Duodenal mucosa (tissue), 2 donors: ENCODE measurements at regions not wholly inside any gene's neighbourhood (a gene's known extent, or its start where the extent isn't known, plus 50 kb on each side); places are given as distances from the start of the nearest gene placed in this dataset.

Experiments used
- H3K27ac ChIP-seq: one replicate; pipeline ENCODE4 v1.7.0; 2013; ENCODE audit warnings: low read depth, low read length
- H3K27me3 ChIP-seq, 2 donors: one replicate each; pipeline ENCODE4 v1.7.0; 2013; ENCODE audit warnings: low read length in 2 of 2, control low read depth in 1 of 2; ENCODE audit not compliant: insufficient read depth in 2 of 2, control insufficient read depth in 1 of 2
- H3K36me3 ChIP-seq, 2 donors: one replicate each; pipeline ENCODE4 v1.7.0; 2013; ENCODE audit warnings: low read length in 2 of 2, control low read depth in 1 of 2; ENCODE audit not compliant: insufficient read depth in 2 of 2, control insufficient read depth in 1 of 2
- H3K4me1 ChIP-seq, 2 donors: one replicate each; pipeline ENCODE4 v1.7.0; 2013; ENCODE audit warnings: low read length in 2 of 2, control low read depth in 1 of 2; ENCODE audit not compliant: insufficient read depth in 2 of 2, control insufficient read depth in 1 of 2
- H3K4me3 ChIP-seq, 2 donors: one replicate each; pipeline ENCODE4 v1.7.0; 2013; ENCODE audit warnings: low read length in 2 of 2, low read depth in 1 of 2
- H3K9ac ChIP-seq, 2 donors: one replicate each; pipeline ENCODE4 v1.7.0; 2013; ENCODE audit warnings: low read length in 2 of 2, low read depth in 1 of 2
- H3K9me3 ChIP-seq, 2 donors: one replicate each; pipeline ENCODE4 v1.7.0; 2013; ENCODE audit warnings: low read length in 2 of 2, control low read depth in 1 of 2; ENCODE audit not compliant: control insufficient read depth in 1 of 2

DNA sequence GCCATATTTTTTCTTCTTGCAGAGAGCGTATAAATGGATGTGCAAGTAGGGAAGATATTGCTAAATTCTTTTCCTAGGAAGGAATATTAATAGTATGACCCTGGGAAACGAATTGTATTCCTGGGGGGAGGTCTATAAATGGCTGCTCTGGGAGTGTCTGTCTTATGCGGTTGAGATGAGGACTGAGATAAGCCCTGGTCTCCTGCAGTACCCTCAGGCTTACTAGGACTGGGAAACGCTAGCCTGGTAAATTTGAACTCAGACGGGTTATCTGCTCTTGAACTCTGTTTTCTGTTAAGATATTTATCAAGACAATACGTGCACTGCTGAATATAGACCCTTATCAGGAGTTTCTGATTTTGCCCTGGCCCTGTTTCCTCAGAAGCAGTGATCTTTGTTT is 1126.4 kb upstream of the C9orf72 start:
- H3K9me3 ChIP-seq = peaks cover 4 to 17% of the 10 kb centered on the region in 2 donors
- no peaks in the 10 kb centered on the region for H3K36me3 ChIP-seq
- no peak overlapping the region for H3K4me3 ChIP-seq
- H3K9ac ChIP-seq = no peak overlapping the region
- no peak overlapping the region for H3K27ac ChIP-seq
- H3K4me1 ChIP-seq = no peaks in the 10 kb centered on the region
- no peaks in the 10 kb centered on the region for H3K27me3 ChIP-seq

DNA sequence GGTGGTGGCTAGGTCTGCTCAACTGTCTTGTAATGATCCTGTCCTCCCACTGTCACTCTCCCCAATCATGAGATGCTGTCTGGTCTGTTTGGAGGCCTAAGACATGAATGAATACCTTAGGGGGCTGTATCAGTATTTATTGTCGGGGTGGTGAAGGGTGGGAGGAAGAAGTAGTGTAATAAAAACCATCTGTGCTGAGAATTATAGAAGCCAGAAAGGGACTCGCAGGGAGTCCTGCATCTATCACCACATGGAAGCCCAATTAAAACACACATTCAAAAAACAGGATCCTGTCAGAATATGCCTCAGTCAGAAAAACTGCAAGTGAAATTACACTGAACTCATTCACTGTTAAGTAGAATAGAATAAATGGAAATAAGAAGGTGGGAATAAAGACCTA is 1134.3 kb upstream of the C9orf72 start:
- no peaks in the 10 kb centered on the region for H3K4me1 ChIP-seq
- H3K4me3 ChIP-seq = no peak overlapping the region
- no peak overlapping the region for H3K27ac ChIP-seq
- no peak overlapping the region for H3K9ac ChIP-seq
- H3K27me3 ChIP-seq = no peaks in the 10 kb centered on the region
- no peaks in the 10 kb centered on the region for H3K36me3 ChIP-seq
- H3K9me3 ChIP-seq = peaks cover 0 to 4% of the 10 kb centered on the region in 2 donors

DNA sequence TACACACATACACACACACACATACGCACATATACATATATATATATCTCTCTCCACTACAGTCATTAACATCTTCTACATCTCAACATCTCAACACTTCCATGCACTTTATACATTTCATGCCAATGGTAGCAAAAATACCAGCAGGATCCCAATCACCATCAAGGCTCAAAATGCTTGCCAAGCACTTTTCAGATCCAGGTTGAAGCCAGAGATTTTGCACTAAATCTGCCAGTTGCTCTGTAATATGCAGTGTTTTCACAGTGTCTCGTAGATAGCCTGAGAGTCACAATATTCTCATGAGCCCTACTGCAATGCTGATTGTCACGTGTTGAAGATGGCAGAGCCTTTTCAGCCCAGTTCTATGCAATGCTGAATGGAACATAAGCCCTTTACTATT is 1140.9 kb upstream of the C9orf72 start:
- Histone ChIP-seq H3K4me3 (no peak overlapping the region), H3K36me3 (no peaks in the 10 kb centered on the region), H3K27ac (no peak overlapping the region), H3K9me3 (peaks cover 0 to 4% of the 10 kb centered on the region in 2 donors), H3K4me1 (no peaks in the 10 kb centered on the region), H3K27me3 (no peaks in the 10 kb centered on the region), H3K9ac (no peak overlapping the region)

DNA sequence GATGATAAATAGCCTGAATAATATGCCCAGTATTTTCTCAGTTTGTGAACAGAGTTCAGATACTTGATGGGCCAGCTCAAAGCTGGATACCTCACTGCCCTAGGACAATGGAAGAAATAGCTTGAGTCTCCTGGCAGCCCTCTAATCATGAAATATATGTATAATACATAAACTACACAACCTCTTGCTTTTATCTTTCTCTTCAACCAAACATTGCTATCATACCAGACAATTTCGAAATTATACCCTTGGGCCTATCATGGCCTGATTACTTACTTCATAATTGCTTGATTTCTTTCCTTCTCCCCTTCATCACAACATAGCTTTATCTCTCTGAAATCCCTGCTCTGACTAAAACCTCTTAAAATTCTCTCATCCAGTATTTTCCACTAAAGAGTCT is 1144.9 kb upstream of the C9orf72 start:
- H3K9me3 ChIP-seq = no peaks in the 10 kb centered on the region
- H3K4me3 ChIP-seq = no peak overlapping the region
- H3K36me3 ChIP-seq = no peaks in the 10 kb centered on the region
- no peaks in the 10 kb centered on the region for H3K27me3 ChIP-seq
- no peak overlapping the region for H3K9ac ChIP-seq
- H3K27ac ChIP-seq = no peak overlapping the region
- H3K4me1 ChIP-seq = no peaks in the 10 kb centered on the region

DNA sequence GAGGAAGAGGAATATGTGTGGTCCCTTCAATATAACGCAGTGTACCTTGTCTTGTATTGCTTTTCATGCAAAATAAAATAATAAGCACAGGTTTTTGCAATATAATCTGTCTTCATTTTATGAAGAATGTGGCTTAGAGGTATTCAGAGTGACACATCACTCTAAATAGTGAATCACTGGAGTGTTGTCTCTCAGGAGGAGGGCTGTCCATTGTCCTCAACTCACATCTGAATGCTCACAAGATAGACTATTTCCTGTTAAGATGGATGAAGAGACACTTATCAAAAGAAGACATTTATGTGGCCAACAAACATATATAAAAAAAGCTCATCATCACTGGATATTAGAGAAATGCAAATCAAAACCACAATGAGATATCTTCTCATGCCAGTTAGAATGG is 1147.5 kb upstream of the C9orf72 start:
- H3K27ac ChIP-seq = no peak overlapping the region
- H3K9me3 ChIP-seq = peaks cover 0 to 4% of the 10 kb centered on the region in 2 donors
- H3K4me3 ChIP-seq = no peak overlapping the region

DNA sequence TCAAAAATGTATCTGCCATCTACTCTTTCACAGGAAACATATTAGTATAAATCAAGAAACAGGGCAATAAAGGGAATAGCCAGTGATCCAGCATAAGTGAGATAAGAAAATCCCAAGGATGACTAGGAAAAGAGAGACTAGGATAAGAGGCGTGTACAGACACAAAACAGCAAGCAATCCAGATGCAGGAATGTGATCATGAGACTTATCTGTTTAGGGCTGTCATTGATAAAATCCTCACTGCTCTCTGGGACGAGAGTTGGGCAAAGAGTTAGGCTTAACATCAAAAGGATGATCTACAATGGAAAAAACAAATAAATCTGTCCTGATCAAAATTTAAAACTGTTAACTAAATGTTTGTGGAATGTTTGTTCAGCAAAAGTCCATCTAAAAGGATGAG is 1156.8 kb upstream of the C9orf72 start:
- no peaks in the 10 kb centered on the region for H3K4me1 ChIP-seq
- no peak overlapping the region for H3K27ac ChIP-seq

More for the DNA sequence above, 1147.5 kb upstream of the C9orf72 start:
- no peaks in the 10 kb centered on the region for H3K4me1 ChIP-seq
- H3K9ac ChIP-seq = no peak overlapping the region
- no peaks in the 10 kb centered on the region for H3K27me3 ChIP-seq
- H3K36me3 ChIP-seq = no peaks in the 10 kb centered on the region

DNA sequence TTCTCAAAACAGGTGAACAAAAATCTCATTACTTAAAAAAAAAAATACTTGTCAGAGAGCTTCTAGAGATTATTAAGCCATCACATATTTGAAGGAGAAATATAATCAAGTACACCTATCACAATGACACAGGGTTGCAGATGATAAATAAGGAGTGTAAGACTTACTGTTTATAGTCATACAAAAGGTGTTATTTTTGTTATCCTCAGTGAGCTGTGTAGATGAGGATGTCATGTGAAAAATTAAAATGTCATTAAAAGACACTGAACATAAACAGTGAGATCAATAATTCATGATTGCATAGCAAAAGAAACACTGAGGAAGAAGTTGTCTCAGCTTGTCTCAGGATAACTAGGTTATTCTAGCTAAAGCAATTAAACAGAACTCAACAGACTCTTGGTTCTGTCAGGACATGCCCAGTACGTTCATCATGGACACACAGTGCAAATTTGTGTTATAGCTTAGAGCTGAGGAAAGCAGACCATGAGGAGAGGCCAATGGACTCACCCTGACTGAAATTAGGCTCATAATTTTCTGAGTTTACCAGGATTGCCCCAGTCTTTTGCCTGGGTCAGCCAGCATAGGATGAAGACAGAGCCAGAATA is 1162.6 kb upstream of the C9orf72 start:
- no peaks in the 10 kb centered on the region for H3K9me3 ChIP-seq
- no peak overlapping the region for H3K4me3 ChIP-seq
- H3K9ac ChIP-seq = no peak overlapping the region
- H3K27ac ChIP-seq = no peak overlapping the region
- no peaks in the 10 kb centered on the region for H3K27me3 ChIP-seq
- H3K4me1 ChIP-seq = no peaks in the 10 kb centered on the region
- no peaks in the 10 kb centered on the region for H3K36me3 ChIP-seq

More for the DNA sequence above, 1156.8 kb upstream of the C9orf72 start:
- Histone ChIP-seq H3K4me3 (no peak overlapping the region), H3K27me3 (no peaks in the 10 kb centered on the region), H3K9me3 (peaks cover 0 to 4% of the 10 kb centered on the region in 2 donors), H3K36me3 (no peaks in the 10 kb centered on the region), H3K9ac (no peak overlapping the region)

DNA sequence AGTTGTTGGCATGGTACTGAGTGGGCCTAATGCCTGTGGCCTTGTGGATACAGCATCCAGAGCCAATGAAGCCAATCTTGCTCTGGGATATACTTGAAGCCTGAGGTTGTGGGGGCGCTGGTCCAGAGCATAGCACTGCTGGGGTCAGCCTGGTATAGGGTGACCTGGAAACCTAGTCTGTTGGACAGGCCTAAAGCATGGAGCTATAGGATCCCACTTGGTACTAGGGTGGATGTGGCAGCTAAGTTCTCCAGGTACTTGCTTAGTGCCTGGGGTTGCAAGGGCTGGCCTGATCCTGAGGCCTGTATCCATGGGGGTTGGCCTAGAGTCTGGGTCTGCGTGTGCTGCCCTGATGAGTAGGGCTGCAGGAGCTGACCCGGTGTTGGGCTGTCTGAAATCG is 1168.2 kb upstream of the C9orf72 start:
- Histone ChIP-seq H3K9me3 (peaks cover 0 to 8% of the 10 kb centered on the region in 2 donors), H3K4me1 (no peaks in the 10 kb centered on the region), H3K36me3 (no peaks in the 10 kb centered on the region), H3K9ac (no peak overlapping the region), H3K27ac (no peak overlapping the region), H3K27me3 (no peaks in the 10 kb centered on the region), H3K4me3 (no peak overlapping the region)

DNA sequence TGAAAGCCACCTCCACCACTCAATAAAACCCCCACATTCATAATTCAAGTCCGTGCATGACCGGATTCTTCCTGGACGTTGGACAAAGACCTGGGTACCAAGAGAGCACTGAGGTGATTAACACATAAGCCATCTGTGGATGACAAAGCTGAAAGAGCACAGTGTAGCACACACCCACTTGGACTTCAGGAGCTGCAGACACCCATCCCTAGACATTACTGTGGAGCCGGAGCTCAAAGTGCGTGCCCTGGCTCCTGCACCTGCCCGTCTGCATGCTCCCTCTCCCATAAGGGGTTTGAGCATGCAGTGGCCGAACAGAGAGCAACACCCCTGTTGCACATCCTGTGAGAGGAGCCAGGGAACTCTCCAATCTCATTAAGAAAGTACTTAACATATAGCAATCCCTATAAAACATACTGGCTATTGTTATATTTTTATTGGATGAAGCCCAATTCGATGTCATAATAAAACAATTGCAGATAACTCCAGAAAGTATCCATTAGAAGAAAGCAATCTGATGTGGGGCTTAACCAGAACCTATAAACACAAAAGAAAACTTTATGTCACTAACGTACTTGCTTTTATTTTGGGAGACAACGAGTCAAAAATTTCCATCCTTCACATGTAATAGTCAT is 1174.2 kb upstream of the C9orf72 start:
- Histone ChIP-seq H3K36me3 (no peaks in the 10 kb centered on the region), H3K4me3 (no peak overlapping the region), H3K27me3 (no peaks in the 10 kb centered on the region), H3K4me1 (no peaks in the 10 kb centered on the region), H3K9ac (no peak overlapping the region), H3K9me3 (peaks cover 0 to 7% of the 10 kb centered on the region in 2 donors), H3K27ac (no peak overlapping the region)

DNA sequence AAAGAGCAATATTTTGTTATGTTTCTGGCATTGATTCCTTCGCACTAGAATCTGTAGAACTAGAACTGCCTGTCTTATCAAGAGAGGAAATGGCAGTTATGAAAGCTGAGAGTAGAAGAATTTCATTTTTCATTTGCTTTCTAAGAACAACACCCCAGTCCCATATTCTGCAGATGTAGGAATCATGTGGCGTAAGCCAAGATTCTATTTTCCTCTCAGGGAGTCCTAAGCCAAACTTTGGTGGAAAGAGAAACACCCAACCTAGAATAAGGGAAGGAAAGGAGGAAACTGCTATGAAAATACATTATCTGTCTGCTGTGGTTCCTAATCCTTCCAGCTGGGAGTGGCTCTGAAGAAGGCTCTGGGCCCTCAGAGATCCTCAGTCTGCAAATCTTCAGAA is 1176.9 kb upstream of the C9orf72 start:
- no peak overlapping the region for H3K4me3 ChIP-seq
- H3K9ac ChIP-seq = no peak overlapping the region
- no peak overlapping the region for H3K27ac ChIP-seq
- no peaks in the 10 kb centered on the region for H3K36me3 ChIP-seq
- H3K27me3 ChIP-seq = no peaks in the 10 kb centered on the region
- peaks cover 0 to 7% of the 10 kb centered on the region in 2 donors for H3K9me3 ChIP-seq
- no peaks in the 10 kb centered on the region for H3K4me1 ChIP-seq
